NCI-H1092 (cell line): ENCODE measurements at regions not wholly inside any gene's neighbourhood (a gene's known extent, or its start where the extent isn't known, plus 50 kb on each side); places are given as distances from the start of the nearest gene placed in this dataset.

ENCODE experiments used
- DNase-seq: peaks from one replicate; lab custom pipeline; 2025; lab: John Stamatoyannopoulos, UW

DNA sequence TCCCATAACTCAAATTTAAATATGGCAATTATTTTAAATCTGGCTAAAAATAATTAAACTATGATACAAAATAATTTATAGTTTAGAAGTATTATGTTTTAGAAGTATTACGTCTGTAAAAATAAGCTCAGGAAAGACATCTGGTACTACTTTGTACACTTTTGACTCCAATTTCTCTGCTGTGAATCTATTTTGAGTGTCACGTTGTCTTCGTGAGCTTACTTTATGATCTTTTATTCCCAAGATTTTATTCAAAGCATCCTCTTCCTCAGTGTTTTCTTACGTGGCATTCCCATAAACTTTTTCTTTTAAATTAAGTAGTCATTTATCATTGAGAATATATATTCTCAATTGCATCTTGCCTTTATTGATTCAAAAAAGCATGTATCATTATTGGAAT lies 223.3 kb upstream of the KCNJ16 start:
- no peak for DNase-seq

DNA sequence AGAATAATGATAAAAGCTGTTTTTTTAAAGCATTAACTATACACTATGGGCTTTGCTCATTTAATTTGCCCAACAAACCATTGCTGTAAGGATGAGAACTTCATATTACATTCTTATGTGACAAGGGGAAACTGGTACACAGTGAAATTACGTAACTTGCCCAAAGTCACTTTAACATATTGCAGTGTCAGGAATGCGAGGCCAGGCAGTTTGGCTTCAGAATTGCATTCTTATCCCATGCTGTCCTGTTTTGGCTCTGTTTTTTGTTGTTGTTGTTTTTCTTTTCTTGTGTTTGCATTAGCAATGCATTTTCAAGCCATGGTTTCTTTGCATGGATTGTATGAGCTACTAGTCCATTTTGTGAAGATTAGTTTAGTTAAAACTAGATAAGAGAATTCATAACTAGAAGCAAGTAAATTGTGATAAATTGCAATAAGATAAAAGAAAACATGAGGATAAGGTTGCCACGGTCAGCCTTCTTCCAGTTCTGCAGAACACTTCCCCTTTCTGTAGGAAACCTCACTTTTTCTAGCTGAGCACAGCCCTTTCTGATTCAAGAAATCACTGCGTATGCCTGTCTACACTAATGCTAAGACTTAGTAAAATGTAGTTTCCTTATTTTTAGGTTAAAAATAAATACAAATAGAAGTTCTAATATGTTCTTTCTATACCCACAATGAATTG lies 221.3 kb upstream of the KCNJ16 start:
- DNase-seq: no peak

DNA sequence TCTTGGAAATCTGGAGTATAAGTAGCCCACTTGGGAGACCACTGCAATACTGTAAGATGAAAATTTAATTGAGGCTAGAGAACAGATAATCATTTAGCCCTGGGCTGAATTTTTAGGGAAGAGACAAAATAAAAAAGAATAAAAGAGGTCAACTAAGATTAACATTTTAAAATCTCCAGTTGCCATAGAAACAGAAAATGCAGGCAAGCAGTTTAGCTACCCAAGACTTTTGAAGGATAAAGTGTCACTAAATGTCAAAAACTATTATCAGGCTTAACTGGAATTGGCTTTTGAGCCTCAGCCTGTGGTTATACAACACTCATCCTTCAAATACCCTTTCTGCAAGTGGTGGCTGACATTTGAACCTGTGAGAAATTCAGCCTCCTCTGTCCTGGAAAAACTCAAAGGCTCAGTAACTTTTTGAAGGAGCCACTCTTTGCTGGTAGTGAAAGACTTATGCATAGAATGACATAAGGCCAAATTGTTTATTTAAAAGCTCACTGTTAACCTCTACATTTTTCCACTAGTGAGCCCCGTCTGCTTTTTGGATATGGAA lies 220.7 kb upstream of the KCNJ16 start:
- no peak for DNase-seq

DNA sequence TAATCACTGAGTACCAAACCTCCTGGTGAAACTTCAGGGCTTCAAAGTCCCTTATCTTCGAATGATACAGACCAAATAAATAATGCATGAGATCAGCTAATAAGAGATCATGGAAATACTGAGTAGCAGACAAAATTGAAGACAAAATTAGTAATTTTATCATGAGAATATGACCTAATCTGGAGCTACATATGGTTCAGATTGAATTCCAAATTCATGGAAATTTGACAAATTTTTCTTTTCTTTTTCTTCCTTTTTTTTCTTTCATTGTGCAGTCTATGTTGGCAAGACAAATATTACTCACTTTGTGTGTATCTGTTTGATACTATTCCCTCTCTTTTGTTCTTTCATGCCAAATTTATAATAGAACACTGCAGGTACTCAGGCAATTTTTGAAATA lies 218.1 kb upstream of the KCNJ16 start:
- DNase-seq: no peak

DNA sequence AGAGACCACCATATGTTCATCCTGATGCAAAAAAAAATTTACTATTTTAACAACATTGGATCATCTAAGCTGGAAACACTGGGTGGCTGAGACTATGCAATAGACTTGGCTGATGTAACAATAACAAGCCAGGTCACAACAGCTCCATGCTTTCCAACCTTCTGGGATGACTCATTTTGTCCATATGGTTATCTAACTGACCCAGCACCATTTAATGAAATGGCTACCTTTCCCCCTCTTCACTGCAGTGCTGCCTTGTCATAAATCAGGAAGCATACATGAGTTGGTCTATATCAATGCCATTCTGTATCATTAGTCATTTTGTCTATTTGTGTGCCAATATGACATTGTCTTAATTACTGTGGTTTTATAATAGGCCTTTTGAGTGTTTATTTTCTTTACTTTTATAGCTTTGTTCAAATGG lies 217.6 kb upstream of the KCNJ16 start:
- DNase-seq: no peak

DNA sequence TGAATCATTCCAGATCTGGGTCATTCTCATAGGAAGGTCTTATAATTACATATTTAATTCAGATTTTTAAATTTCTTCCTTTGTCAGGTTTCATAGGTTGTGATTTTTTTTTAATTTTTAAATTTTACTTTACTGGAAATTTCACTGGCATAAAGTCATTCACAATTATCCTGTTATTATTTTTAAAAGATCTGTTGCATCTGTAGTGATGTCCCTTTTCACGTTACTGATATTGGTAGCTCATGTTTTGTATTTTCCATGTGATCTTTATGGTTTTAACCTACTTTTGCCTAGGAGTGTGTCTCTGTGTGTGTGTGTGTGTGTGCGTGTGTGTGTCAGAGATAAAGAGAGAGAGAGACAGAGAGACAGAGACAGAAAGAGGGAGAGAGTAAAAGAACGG lies 216.6 kb upstream of the KCNJ16 start:
- DNase-seq: no peak

DNA sequence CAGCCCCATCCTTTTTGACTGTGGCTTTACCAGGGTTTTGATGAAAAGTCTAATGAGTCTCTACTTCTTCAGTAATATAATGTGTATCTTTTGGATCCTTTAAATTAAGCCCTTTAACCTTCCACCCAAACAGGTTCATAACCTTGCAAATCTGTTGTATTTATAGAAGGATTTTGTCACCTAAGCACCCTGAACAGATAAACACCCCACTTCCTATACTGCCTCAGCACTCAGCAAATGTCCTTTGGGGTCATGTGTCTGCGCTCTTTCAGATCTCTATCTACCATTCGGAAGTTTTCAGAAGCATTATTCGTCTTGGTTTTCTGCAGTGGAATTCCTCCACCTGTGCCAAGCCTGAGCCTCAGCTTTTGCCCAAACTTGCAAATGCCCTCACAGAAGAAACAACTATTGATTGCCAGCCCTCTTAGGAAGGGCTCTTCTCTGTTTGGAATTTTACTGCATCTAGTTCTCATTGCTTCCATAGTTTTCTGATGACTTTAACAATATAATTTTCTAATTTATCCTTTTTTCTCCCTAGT lies 214.8 kb upstream of the KCNJ16 start:
- no peak for DNase-seq

DNA sequence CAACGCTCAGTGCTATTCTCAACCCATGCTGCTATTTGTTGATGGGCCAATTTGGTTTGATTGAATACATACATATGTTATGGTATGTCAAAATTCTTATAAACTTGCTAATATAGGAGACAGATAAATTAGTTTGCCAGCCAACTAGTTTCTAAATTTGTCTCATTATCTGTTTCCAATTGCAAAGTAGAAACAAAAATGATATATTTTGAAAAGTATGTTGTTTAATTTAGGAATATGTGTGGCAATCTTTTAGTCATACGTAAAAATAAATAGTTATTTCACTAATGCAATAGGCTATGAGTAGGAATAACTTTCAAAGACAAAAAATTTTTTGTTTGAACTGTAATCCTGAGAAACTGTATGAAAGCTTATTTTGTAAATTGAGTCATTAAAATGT lies 210.6 kb upstream of the KCNJ16 start:
- no peak for DNase-seq

DNA sequence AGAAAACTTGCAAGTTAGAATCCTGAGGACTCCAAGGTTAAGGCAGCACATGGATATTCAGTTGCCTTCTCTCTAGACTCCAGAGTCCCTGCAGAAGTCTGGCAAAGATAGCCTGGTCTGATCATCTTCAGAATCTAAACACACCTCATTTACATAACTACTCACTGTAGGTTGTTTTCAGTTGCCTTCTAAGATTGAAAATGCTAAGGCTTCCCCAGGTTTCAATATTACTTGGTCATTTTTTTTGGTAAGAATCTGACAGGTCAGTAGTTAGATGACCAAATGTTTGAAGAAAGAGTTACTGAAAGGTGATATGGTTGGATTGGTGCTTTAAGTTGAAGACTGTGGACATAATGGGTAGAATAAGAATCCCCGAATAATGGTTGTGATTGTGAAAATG lies 205.4 kb upstream of the KCNJ16 start:
- no peak for DNase-seq

DNA sequence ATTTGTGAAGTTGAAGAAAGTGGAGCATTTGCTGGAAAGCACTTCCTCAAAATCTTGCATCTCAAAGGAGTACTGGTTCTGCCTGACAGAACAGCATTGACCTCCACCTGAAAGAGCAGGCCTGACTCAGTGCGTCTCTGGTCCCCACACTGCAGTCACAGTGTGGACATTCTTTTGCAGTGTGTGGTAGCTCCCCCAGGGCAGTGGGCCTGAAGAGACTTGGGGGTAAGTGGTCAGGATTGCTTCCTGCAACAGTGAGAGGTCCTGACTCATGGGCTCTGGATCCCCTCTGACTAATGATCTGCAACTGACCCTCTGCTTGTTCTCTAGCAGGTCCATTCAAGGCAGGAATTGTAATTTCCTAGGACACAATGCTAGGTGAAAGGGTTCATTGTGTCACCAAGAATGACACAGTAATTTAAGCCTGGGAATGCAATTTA lies 204.9 kb upstream of the KCNJ16 start:
- DNase-seq: no peak

DNA sequence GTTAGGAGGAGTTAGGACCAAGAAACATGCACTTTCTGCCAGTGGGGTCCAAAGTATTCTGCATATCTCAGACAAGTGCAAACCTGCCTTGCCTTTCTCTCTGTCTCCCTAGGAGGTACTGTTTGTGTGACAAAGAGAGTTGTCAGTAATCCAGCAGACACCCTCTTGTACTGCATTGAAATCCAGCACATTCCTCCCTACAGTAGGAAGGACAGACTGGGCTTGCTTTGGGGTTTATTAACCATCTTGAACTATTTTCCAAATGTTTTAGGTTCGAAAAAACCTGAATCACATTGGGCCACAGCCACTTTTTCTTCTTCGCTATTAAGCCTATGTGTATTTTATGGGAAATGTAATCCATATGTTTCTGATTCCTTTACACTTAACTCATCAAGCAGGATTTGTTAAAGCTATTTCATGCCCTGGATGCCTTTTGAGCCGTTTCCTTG lies 204.2 kb upstream of the KCNJ16 start:
- DNase-seq: no peak

DNA sequence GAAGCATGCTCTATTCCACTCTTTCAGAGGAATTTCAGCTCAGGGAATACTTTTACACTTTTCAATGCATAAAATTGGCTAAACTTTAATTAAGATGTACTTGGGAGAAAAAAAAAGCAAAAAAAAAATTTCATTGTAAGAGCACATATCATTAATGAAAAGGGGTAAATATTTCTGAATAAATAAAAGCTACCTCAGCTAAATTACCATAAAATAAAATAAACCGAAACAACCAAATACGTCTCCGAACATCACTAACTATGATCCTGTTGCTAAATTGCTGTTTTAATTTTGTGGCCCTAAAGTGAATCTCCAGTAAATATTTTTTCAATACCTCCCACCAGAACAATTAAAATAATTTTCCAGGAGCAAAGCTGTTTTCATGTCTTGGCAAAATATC lies 203.7 kb upstream of the KCNJ16 start:
- no peak for DNase-seq

DNA sequence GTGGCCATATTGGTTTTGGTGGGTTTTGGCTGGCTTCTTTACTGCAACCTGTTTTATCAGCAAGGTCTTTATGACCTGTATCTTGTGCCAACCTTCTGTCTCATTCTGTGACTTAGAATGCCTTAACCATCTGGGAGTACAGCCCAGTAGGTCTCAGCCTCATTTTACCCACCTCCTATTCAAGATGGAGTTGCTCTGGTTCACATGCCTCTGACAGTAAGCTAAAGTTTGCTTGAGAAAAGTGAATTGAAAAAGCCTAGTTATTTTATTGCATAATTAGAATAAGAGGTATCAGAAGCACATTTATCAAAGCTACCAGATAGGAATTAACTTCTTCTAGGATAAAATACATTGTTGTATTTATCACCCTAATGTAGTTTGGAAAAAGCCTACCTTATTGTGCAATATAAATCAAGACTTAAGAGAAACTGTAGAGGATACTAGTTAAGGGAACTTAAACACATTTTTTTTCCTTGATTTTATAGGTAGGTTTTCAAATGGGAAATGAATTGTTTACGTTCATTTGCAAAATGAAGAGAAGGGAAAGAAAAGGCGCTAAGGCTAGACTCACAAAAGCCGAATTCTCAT lies 202.3 kb upstream of the KCNJ16 start:
- DNase-seq: no peak

DNA sequence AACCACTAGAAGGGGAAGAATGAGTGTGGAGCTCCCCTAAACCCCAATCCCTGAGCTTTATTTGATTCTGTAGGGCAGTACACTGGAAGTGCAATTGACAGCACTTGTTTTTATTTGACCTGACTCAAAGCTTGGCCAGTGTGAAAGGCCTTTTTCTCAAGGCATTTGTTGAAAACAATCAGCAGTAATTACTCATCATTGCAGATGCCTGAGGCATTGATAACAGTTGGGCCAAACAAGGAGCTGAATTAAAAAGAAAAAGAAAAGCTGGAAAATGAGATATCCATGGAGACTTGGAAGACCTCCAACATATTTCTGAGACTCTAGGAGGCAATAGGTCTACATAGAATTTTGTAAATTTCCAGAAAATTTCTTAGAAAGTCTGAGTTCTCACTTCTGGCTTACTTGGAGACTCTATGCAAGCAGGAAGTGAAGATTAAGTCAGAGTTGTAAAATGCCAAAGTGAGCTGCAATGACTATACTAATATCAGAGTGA lies 200.8 kb upstream of the KCNJ16 start:
- no peak for DNase-seq

DNA sequence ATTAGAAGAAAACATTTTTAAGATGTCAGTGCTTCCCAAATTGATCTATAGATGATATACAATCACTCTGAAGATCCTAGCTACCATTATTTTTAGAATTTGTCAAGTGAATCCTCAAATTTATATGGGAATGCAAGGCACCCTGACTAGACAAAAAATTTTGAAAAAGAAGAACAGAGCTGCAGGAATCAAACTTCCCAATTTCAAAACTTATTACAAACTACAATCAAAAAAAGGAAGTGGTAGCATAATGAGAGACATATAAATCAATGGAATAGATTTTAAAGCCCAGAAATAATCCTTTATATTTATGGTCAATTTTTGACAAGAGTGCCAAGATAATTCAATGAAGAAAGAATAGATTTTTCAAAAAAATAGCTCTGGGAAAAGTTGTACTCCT lies 198.3 kb upstream of the KCNJ16 start:
- no peak for DNase-seq

DNA sequence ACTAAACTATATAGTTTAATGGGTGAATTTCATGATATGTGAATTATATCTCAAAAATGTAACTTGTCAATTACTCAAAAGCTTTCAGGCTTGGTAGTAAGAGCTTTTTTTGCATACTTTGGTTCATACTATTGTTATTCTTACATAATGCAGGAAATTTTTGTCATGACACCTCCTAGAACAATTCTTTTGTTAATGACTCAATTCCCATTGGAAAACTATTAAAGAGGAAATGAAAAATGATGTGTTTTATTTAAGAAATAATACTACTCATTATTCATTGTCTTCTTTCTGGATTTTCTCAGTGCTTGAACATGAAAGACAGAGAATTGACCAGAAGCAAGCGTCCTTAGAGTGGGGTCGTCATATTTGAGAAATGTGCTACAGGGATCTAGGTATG lies 196.4 kb upstream of the KCNJ16 start:
- DNase-seq: no peak

DNA sequence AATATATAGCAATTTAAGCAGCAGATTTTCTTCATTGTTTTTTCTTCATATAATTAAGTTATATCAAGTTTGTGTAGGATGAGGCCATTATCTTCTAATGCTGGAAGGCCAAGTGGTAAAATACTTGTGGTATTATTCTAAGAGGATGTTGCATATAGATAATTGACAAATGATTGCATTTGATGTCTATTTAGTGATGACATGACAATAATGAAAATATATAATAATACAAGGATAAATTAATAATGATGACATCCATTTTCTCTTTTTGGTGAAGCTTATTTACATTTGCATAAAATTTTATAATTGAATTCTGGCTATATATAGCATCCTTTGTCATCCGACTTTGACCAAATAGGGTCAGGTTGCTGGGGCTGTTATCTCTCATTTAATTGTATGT lies 195.4 kb upstream of the KCNJ16 start:
- no peak for DNase-seq

DNA sequence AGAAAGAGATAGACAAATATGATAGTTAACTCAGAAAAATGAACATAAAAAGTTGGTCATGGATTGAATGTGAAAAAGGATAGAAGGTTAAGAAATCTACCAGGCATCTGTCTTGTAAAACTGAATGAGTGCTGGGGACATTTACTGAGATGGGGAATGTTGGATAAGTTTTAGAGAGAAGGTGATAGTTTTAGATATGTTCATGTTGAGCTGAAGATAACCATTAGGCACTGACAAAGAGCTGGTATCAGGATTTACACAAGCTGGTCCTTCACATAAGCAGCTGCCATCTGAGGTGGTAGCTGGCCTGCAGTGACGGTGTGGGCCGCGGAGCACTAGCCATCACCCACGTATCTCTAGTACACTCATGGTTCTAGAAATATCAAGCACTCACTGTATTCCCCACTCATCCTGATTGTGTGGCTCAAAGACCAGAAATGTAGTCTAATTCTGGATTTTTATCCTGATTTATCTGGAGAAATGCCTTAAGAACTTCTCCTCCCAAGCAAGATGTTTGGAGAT lies 194.4 kb upstream of the KCNJ16 start:
- no peak for DNase-seq

DNA sequence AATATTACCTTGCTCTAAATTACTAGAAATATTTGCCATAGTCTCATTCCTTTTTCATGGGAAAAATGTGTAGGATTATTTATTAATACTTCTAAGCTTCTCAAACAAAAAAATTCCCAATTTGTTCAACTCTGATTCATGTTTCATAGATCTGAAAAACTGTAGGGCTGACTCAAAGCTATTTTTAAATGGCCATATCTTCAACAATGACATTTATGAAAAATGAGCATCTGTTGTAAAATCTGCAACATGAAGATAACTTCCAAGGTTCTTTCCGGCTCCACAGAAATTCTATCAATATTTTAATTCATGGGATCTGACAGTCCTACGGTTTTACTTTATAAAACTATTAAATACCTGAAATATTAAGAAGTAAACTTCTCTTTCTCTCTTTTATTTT lies 192.7 kb upstream of the KCNJ16 start:
- no peak for DNase-seq

DNA sequence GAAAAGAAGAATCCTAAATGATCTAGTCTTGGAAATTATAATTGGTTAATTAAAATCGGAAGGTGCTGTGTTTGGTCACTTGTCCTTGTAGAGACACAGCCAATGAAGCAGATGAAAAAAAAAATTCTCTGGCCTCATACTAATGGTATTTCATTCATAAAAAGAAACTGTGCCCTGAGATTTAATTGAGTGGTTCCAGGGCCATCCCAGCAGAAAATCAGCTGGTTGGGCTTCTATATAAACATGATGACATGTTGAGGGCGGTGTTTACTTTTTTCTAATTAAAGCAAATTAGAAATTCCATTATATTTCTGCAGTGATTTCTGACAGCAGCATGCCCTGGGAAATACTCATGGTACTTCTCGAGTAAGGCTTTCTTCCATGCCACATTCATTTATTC lies 191.9 kb upstream of the KCNJ16 start:
- no peak for DNase-seq

DNA sequence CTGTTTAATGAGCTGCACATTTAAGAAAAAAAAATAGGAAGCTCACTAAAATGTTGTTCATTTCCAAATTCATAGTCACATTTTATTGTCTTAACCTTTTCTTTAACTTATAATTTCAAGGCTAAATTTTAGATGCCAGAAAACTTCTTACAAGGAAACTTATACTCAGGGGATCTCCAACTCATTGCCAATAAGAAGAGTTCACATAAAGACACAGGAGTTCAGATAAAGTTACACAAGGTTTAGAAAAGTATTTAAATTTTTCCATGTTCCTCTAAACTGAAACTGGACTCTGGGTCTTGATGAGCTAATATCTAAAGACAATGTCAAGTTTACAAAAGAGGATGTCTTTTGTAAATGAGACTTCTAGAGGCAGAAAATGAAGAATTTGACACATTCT lies 190.7 kb upstream of the KCNJ16 start:
- DNase-seq: no peak

DNA sequence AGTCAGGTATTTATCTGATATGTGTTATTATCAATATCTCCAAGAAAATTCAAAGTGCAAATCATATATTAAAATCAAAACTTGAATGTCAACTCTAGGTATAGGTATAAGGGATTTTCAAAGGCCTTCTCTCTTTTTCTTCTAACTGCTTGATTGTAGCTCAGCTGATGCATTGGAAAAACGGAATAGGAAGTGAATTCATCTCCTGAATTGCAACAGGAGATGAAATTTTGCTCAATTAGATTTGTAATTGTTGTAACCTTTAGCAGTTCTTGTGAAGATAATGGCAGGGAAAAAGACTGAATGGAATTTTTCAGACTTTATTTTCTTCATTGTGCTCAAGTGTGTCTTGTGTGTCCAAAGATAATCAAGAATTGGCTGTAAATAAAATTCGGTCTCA lies 190.2 kb upstream of the KCNJ16 start:
- no peak for DNase-seq

DNA sequence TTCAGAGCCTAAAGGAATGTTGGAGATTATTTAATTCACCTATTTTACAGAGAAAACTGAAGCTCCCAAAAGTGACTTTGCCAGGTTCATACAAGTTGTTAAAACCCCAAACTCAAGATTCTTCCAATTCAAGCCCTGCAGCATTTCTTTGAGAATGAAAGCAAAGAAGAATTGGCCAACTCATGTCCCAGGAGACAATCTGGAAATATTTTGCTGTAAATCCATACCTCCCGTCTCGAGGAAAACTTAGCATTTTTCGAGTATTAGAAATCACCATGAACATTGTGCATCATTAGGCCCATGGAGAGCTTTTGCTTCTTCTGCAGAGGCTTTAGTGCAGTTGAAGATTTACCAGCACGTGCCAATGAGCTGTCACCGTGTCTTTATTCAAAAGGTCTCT lies 176.4 kb upstream of the KCNJ16 start:
- DNase-seq: no peak
